ENCODE measurements at regions not wholly inside any gene's neighbourhood (a gene's known extent, or its start where the extent isn't known, plus 50 kb on each side); places are given as distances from the start of the nearest gene placed in this dataset.

DNA sequence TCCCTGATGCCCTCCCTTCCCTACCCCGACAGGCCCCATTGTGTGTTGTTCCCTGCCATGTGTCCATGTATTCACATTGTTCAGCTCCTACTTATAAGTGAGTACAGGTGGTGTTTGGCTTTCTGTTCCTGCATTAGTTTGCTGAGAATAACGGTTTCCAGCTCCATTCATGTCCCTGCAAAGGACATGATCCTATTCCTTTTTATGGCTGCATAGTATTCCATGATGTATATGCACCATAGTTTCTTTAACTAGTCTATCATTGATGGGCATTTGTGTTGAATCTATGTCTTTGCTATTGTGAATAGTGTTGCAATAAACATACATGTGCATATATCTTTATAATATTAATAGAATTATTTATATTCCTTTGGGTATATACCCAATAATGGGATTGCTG is 52.1 kb upstream of the TNFSF10 start:
- no peak for TF ChIP-seq SIN3A (IDR thresholded peaks at IDR 0.05; ENCODE audit: borderline replicate concordance, low read depth, low read length)
- TF ChIP-seq, protein P1, sequence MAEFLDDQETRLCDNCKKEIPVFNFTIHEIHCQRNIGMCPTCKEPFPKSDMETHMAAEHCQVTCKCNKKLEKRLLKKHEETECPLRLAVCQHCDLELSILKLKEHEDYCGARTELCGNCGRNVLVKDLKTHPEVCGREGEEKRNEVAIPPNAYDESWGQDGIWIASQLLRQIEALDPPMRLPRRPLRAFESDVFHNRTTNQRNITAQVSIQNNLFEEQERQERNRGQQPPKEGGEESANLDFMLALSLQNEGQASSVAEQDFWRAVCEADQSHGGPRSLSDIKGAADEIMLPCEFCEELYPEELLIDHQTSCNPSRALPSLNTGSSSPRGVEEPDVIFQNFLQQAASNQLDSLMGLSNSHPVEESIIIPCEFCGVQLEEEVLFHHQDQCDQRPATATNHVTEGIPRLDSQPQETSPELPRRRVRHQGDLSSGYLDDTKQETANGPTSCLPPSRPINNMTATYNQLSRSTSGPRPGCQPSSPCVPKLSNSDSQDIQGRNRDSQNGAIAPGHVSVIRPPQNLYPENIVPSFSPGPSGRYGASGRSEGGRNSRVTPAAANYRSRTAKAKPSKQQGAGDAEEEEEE (CRISPR knock-in tag; IDR thresholded peaks at IDR 0.05; ENCODE audit: borderline replicate concordance) = no peak
- TF ChIP-seq NPAS2 (CRISPR knock-in tag; IDR thresholded peaks at IDR 0.05; ENCODE audit: borderline replicate concordance) = no peak
